ENCODE measurements at regions not wholly inside any gene's neighbourhood (a gene's known extent, or its start where the extent isn't known, plus 50 kb on each side); places are given as distances from the start of the nearest gene placed in this dataset.

DNA sequence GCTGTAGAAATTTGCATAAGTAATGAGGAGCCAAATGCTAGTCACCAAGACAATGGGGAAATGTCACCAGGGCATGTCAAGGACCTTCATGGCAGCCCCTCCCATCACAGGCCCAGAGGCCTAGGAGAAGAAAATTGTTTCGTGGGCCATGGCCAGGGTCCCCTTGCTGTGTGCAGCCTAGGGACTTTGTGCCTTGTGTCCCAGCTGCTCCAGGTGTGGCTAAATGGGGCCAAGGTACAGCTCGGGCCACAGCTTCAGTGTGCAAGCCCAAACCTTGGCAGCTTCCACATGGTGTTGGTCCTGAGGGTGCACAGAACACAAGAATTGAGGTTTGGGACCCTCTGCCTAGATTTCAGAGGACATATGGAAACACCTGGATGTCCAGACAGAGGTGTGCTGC is 208.8 kb upstream of the TBC1D5 start:
- Histone ChIP-seq H3K4me3 (ENCODE audit: low read length) (no peak overlapping the region), H3K36me3 (ENCODE audit: insufficient read depth, low read length) (no peaks in the 10 kb centered on the region), H3K9ac (ENCODE audit: low read depth, low read length) (no peak overlapping the region), H3K4me2 (ENCODE audit: low read length) (no peak overlapping the region), H3K9me3 (replicated peaks; ENCODE audit: low read length) (no peaks in the 10 kb centered on the region), H3K4me1 (ENCODE audit: control insufficient read depth, insufficient read depth, low read length) (no peaks in the 10 kb centered on the region), H3K27me3 (ENCODE audit: control insufficient read depth, insufficient read depth, low read length) (no peaks in the 10 kb centered on the region)

DNA sequence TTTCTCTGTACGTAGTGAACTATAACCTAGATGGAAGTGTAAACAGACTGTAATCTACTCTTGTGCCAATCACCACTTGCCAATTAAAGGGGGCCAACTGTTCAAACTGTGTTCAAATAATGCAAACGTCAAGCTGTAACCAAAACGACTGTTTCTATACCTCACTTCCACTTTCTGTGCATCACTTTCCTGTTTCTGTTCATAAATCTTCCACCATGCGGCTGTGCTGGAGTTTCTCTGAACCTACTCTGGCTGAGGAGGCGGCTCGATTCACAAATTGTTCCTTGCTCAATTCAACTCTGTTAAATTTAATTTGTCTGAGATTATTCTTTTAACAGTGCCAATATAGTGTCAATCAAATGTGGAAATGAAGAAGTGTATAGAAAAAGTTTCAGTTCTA is 206.7 kb upstream of the TBC1D5 start:
- Histone ChIP-seq H3K4me3 (ENCODE audit: low read length) (no peak overlapping the region), H3K4me2 (ENCODE audit: low read length) (no peak overlapping the region), H3K36me3 (ENCODE audit: insufficient read depth, low read length) (no peaks in the 10 kb centered on the region), H3K4me1 (ENCODE audit: control insufficient read depth, insufficient read depth, low read length) (peaks cover 3% of the 10 kb centered on the region), H3K9ac (ENCODE audit: low read depth, low read length) (no peak overlapping the region), H3K9me3 (replicated peaks; ENCODE audit: low read length) (no peaks in the 10 kb centered on the region), H3K27me3 (ENCODE audit: control insufficient read depth, insufficient read depth, low read length) (no peaks in the 10 kb centered on the region)

DNA sequence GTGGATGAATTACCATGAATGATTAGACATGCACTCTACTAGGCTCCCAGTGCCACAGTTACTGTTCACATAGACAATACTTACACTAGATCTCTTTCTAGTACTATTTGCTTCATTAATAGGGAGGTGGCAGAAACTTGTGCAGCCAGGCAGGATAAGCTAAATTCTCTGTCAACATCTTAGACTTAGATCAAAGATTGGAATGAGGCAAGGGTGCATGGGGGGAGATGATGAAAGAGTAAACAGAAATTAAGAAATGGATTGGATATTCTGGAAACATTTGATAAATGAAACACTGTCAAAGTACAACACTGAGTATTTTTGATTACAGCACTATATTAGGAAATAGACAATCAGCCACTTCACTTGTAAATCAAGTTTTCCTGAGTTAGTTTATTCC is 205.4 kb upstream of the TBC1D5 start:
- Histone ChIP-seq H3K4me2 (ENCODE audit: low read length) (no peak overlapping the region), H3K4me3 (ENCODE audit: low read length) (no peak overlapping the region), H3K4me1 (ENCODE audit: control insufficient read depth, insufficient read depth, low read length) (peaks cover 3% of the 10 kb centered on the region), H3K9me3 (replicated peaks; ENCODE audit: low read length) (no peaks in the 10 kb centered on the region), H3K27me3 (ENCODE audit: control insufficient read depth, insufficient read depth, low read length) (no peaks in the 10 kb centered on the region), H3K9ac (ENCODE audit: low read depth, low read length) (no peak overlapping the region), H3K36me3 (ENCODE audit: insufficient read depth, low read length) (no peaks in the 10 kb centered on the region)

DNA sequence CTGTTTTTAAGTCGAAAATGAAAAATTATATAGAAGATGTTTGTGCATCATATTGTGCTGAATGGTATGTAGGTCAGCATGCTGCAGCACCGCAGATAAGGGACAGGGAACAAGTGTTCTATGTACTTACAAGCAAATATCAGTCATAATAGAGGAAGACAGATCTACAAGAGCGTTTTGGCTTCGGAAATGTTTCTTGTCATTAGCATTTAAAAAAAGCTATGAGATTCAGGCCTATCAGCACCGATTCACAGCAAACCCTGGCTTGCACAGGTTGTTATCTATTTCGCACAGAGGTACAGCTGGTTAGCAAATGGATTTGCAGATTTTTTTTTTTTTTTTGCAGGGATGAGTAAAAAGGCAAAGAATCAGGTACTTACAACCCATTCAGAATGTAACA is 204.2 kb upstream of the TBC1D5 start:
- H3K9ac ChIP-seq (ENCODE audit: low read depth, low read length), result no peak overlapping the region
- no peak overlapping the region for H3K4me3 ChIP-seq (ENCODE audit: low read length)
- no peaks in the 10 kb centered on the region for H3K9me3 ChIP-seq (replicated peaks; ENCODE audit: low read length)
- H3K4me1 ChIP-seq (ENCODE audit: control insufficient read depth, insufficient read depth, low read length), result peaks cover 11% of the 10 kb centered on the region
- H3K27me3 ChIP-seq (ENCODE audit: control insufficient read depth, insufficient read depth, low read length), result no peaks in the 10 kb centered on the region
- no peak overlapping the region for H3K4me2 ChIP-seq (ENCODE audit: low read length)
- no peaks in the 10 kb centered on the region for H3K36me3 ChIP-seq (ENCODE audit: insufficient read depth, low read length)

DNA sequence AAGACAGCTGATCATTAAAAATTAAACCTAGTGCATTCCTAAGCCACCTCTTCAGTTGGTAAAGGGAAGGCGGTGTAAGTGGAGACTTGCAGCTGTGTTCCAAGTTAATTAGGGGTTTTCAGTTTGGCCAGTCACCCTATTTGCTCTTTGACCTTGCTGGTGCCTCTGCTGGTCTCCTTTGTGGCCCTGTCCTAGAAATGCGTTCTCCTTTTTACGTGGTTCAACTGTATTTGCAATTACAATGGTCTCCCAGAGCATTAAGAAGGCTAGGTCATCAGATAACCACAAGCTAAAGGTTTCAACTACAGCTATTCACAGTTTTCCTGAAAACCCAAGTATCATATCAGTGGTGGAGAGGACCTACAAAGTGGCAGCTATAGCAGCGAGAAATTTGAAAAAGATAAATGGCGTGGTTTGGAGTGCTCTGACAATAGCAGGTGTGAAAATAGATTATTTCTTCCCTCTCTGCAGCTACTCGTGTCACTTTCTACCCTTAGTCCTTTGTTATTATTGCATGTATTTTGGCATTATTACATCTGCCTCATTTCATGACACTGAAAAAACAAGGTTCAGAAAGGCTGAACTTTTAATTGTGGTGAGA is 203.5 kb upstream of the TBC1D5 start:
- Histone ChIP-seq H3K36me3 (ENCODE audit: insufficient read depth, low read length) (no peaks in the 10 kb centered on the region), H3K4me1 (ENCODE audit: control insufficient read depth, insufficient read depth, low read length) (peaks cover 17% of the 10 kb centered on the region), H3K27me3 (ENCODE audit: control insufficient read depth, insufficient read depth, low read length) (no peaks in the 10 kb centered on the region), H3K4me3 (ENCODE audit: low read length) (no peak overlapping the region), H3K9ac (ENCODE audit: low read depth, low read length) (no peak overlapping the region), H3K4me2 (ENCODE audit: low read length) (no peak overlapping the region), H3K9me3 (replicated peaks; ENCODE audit: low read length) (no peaks in the 10 kb centered on the region)

DNA sequence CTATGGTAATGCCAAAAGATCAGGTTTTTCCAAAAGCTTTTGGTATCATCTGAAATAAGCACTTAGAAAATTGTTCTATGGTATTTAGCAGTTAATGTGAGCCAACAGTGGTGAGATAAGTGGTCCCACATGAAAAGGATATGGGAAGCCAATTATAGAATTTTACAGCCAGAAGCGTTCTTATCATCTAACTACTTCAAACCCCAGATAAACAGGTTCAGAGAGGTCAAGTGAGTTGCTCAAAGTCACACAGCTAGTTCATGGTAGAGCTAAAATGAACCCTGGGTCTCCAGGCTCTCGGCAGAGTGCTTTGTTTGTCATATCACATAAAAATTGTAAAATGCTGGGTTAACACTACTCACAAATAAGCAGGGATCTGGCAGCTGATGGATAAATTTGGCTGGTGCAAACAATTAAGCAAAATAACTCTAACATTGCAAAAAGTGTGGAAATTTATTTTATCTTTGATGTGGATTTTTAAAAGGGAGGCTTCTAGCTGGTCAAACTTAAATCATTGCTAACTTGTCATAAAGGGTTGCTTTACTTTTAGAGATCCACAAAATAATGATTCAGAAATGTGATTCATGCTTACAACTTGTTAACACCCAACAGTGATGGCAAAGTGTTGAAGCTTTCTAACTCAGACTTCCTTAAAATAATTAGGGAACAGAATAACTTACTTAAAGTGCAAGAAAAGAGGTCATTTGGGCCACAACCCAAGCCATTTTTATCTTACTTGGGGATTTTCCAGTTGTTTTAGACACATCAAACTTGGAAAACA is 202.8 kb upstream of the TBC1D5 start:
- H3K9me3 ChIP-seq (replicated peaks; ENCODE audit: low read length), result no peaks in the 10 kb centered on the region
- H3K9ac ChIP-seq (ENCODE audit: low read depth, low read length), result no peak overlapping the region
- H3K4me2 ChIP-seq (ENCODE audit: low read length), result no peak overlapping the region
- H3K4me3 ChIP-seq (ENCODE audit: low read length), result no peak overlapping the region
- H3K36me3 ChIP-seq (ENCODE audit: insufficient read depth, low read length), result no peaks in the 10 kb centered on the region
- H3K27me3 ChIP-seq (ENCODE audit: control insufficient read depth, insufficient read depth, low read length), result no peaks in the 10 kb centered on the region
- peaks cover 17% of the 10 kb centered on the region for H3K4me1 ChIP-seq (ENCODE audit: control insufficient read depth, insufficient read depth, low read length)

DNA sequence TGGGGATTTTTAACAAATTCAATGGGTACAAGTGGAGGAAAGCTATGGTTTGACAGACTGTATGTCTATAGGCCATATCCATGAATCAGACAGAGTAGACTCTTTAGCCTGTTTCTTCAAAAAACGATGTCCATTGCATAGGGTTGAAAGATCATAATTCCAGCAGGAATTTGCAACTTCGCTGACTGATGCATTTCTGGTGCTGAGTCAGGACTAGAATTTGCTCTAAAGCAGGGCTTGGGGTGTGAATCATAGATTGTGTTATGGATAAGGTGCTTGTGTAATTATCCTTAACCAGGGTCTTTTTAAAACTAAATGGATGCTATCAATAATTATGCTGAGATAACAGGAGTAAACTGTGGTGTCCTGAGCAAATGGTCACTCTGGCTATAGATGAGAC is 200.4 kb upstream of the TBC1D5 start:
- Histone ChIP-seq H3K9me3 (replicated peaks; ENCODE audit: low read length) (no peaks in the 10 kb centered on the region), H3K4me2 (ENCODE audit: low read length) (no peak overlapping the region), H3K36me3 (ENCODE audit: insufficient read depth, low read length) (no peaks in the 10 kb centered on the region), H3K9ac (ENCODE audit: low read depth, low read length) (no peak overlapping the region), H3K4me1 (ENCODE audit: control insufficient read depth, insufficient read depth, low read length) (peaks cover 17% of the 10 kb centered on the region), H3K27me3 (ENCODE audit: control insufficient read depth, insufficient read depth, low read length) (no peaks in the 10 kb centered on the region), H3K4me3 (ENCODE audit: low read length) (no peak overlapping the region)

DNA sequence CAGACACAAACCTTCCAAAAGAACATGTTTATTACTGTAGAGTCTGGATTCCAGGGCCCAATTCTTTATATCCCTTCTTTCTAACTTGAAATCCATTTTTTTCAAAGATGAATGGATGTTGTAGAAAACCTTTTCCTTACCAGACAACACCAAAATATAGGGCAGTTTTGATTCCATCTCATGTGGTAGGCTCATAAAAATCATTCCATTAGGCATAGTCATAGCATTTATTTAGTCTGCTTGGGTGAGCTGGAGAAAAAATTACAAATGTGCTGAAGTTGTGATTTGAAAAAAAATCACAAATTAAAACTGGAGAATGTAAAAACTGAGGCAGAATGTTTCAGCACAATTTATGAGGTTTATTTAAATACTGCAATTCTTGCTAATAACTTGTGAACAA is 199.3 kb upstream of the TBC1D5 start:
- Histone ChIP-seq H3K4me2 (ENCODE audit: low read length) (no peak overlapping the region), H3K4me1 (ENCODE audit: control insufficient read depth, insufficient read depth, low read length) (peaks cover 17% of the 10 kb centered on the region), H3K9me3 (replicated peaks; ENCODE audit: low read length) (no peaks in the 10 kb centered on the region), H3K36me3 (ENCODE audit: insufficient read depth, low read length) (no peaks in the 10 kb centered on the region), H3K4me3 (ENCODE audit: low read length) (no peak overlapping the region), H3K27me3 (ENCODE audit: control insufficient read depth, insufficient read depth, low read length) (no peaks in the 10 kb centered on the region), H3K9ac (ENCODE audit: low read depth, low read length) (no peak overlapping the region)

DNA sequence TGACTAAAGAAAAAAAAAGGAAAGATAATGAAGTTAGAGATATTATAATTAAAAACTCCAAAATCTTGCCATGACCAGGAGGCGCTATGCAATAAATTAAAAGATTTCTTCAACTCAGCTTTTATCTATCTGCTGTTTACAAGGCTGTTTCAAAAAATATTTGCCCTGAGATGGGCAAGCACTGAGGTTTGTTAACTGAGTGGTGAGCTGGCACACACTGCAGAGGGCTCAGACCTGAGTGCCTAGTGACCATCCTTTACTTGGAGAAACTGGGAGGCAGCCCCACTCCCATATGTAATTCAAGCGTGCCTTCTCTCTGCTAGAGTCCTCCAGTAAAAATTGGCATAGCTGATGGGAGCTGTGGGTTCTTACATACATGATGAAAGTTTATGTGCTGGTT is 198.7 kb upstream of the TBC1D5 start:
- H3K4me3 ChIP-seq (ENCODE audit: low read length), result no peak overlapping the region
- no peak overlapping the region for H3K4me2 ChIP-seq (ENCODE audit: low read length)
- H3K36me3 ChIP-seq (ENCODE audit: insufficient read depth, low read length), result no peaks in the 10 kb centered on the region
- no peak overlapping the region for H3K9ac ChIP-seq (ENCODE audit: low read depth, low read length)
- H3K9me3 ChIP-seq (replicated peaks; ENCODE audit: low read length), result no peaks in the 10 kb centered on the region
- H3K4me1 ChIP-seq (ENCODE audit: control insufficient read depth, insufficient read depth, low read length), result peaks cover 17% of the 10 kb centered on the region
- no peaks in the 10 kb centered on the region for H3K27me3 ChIP-seq (ENCODE audit: control insufficient read depth, insufficient read depth, low read length)

DNA sequence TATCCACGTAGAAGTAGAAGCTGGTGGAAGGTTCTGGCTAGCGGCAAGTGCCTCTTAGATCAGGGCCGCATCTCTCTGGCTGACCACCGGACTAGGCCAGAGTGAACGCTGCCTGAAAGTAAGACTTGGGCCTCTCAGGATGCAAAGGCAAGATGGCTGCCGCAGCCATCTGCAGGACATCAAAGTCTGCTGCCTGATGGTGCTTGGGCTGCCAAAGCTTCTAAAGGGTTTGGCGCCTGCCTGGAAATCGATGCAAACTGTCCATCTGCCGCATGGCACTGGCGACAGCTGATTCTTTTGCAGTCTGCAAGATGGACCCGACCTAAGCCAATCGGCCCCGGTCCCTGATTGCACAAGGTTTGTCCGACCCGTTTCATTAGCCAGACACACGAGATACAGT is 196.7 kb upstream of the TBC1D5 start:
- H3K4me3 ChIP-seq (ENCODE audit: low read length), result no peak overlapping the region
- H3K9ac ChIP-seq (ENCODE audit: low read depth, low read length), result no peak overlapping the region
- no peaks in the 10 kb centered on the region for H3K36me3 ChIP-seq (ENCODE audit: insufficient read depth, low read length)
- H3K4me1 ChIP-seq (ENCODE audit: control insufficient read depth, insufficient read depth, low read length), result peaks cover 14% of the 10 kb centered on the region
- no peak overlapping the region for H3K4me2 ChIP-seq (ENCODE audit: low read length)
- no peaks in the 10 kb centered on the region for H3K27me3 ChIP-seq (ENCODE audit: control insufficient read depth, insufficient read depth, low read length)
- H3K9me3 ChIP-seq (replicated peaks; ENCODE audit: low read length), result no peaks in the 10 kb centered on the region

DNA sequence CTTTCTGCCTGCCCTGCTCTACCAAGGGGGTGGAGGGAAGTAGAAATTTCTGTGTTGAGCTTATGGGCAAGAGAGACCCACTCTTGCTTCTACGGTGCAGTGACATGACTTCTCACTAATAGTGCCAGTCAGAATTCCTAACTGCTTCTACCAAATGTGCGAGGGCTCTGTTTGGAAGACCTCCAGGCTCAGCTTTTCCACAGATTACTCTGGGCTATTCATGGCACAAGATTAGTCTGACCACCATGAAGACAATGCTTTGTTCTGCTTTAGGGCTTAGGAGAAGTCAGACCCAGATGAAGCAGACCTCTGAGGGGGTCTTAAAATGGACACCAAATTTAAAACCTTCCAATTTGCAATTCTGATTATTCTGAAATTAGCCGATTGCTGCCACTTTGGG is 195.9 kb upstream of the TBC1D5 start:
- no peak overlapping the region for H3K4me2 ChIP-seq (ENCODE audit: low read length)
- H3K9ac ChIP-seq (ENCODE audit: low read depth, low read length), result no peak overlapping the region
- no peaks in the 10 kb centered on the region for H3K36me3 ChIP-seq (ENCODE audit: insufficient read depth, low read length)
- H3K9me3 ChIP-seq (replicated peaks; ENCODE audit: low read length), result no peaks in the 10 kb centered on the region
- H3K27me3 ChIP-seq (ENCODE audit: control insufficient read depth, insufficient read depth, low read length), result no peaks in the 10 kb centered on the region
- peaks cover 14% of the 10 kb centered on the region for H3K4me1 ChIP-seq (ENCODE audit: control insufficient read depth, insufficient read depth, low read length)
- H3K4me3 ChIP-seq (ENCODE audit: low read length), result no peak overlapping the region
